Upper lobe of left lung (tissue), 6 donors: ENCODE measurements at regions not wholly inside any gene's neighbourhood (a gene's known extent, or its start where the extent isn't known, plus 50 kb on each side); places are given as distances from the start of the nearest gene placed in this dataset.

Source experiments
- ATAC-seq, 2 donors: fragments of 200-7000 bp; cut with Tn5 transposase; one replicate each; pipeline ENCODE4 v1.9.1; 2022; ENCODE audit warnings: mild to moderate bottlenecking in 2 of 2, moderate library complexity in 2 of 2; ENCODE audit not compliant: low FRiP score in 2 of 2
- DNase-seq, 2 donors: peaks; one replicate each; pipeline ENCODE4 v3.0.0-alpha.2; 2019 to 2020
- H3K27ac ChIP-seq, 4 donors: fragments of 200-600 bp; sonication (generic); one replicate each; pipeline ENCODE4 v1.5.1; 2016 to 2019
- H3K27me3 ChIP-seq, 4 donors: fragments of 200-600 bp; sonication (generic); one replicate each; pipeline ENCODE4 v1.5.1; 2017 to 2019
- H3K36me3 ChIP-seq, 4 donors: fragments of 200-600 bp; sonication (generic); one replicate each; pipeline ENCODE4 v1.5.1; 2016 to 2019
- H3K4me1 ChIP-seq, 4 donors: fragments of 200-600 bp; sonication (generic); one replicate each; pipeline ENCODE4 v1.5.1; 2018 to 2019
- H3K4me3 ChIP-seq, 4 donors: fragments of 200-600 bp; sonication (generic); one replicate each; pipeline ENCODE4 v1.5.1; 2017 to 2019; ENCODE audit warnings: mild to moderate bottlenecking in 2 of 4, moderate library complexity in 1 of 4
- H3K9me3 ChIP-seq, 4 donors: fragments of 200-600 bp; sonication (generic); one replicate each; pipeline ENCODE4 v1.5.1; 2018 to 2019
- EP300 ChIP-seq, 4 donors: sonication (generic); formaldehyde crosslinking; IDR thresholded peaks; one replicate each; pipeline ENCODE4 v1.5.1; 2017; ENCODE audit warnings: antibody characterized with exemption in 4 of 4, control low read depth in 2 of 4
- POLR2A ChIP-seq, 4 donors: fragments of 450-650 bp; IDR thresholded peaks; one replicate each; pipeline ENCODE4 v1.5.1; 2016 to 2017; ENCODE audit warnings: antibody characterized with exemption in 4 of 4, mild to moderate bottlenecking in 2 of 4
- POLR2AphosphoS5 ChIP-seq, 2 donors: sonication (generic); formaldehyde crosslinking; IDR thresholded peaks; one replicate each; pipeline ENCODE4 v1.5.1; 2017; ENCODE audit warnings: antibody characterized with exemption in 2 of 2
- WGBS, 2 donors: methylation state at CpG; one replicate each; pipeline ENCODE4 v1.1.5; 2017 to 2018; 5-methylcytosine and 5-hydroxymethylcytosine counted together
- TF ChIP-seq, protein P1 (sequence below), 6 experiments: fragments of 450-650 bp in 4 of 6; fragments of 200-600 bp in 2 of 6; sonication (generic) in 2 of 6; IDR thresholded peaks; one replicate each; pipeline ENCODE4 v1.5.1; 2016 to 2019; ENCODE audit warnings: antibody characterized with exemption in 6 of 6
- donor health status: DM: no; HTN: no; CAD: no; lungs with moderate emphysema.
- donor health status: DM: no; HTN: yes; CAD: no; lungs with severe emphysema.

DNA sequence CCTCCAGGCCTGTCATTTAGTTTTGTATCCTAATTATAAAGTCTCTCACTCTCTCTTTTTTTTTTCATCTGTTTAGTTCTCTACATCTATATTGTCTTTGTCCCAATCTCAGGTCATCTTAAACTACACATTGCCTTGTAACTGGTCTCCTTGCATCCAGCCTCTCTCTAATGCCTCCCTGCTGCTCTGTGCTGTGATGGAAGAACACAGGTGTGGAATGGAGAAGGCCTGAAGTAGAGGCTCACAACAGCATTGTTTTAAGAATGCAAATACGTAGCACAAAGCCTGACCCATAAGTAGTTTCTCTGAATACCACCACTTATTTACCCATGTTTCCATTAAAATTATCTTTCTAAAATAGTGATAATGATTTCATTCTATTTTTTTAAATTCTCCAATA, 108.8 kb upstream of the FRY start:
- ATAC-seq (no peak), DNase-seq (no peak)
- Histone ChIP-seq H3K4me3 (no peak overlapping the region), H3K36me3 (no peaks in the 10 kb centered on the region), H3K9me3 (no peaks in the 10 kb centered on the region), H3K27ac (no peak overlapping the region), H3K27me3 (no peaks in the 10 kb centered on the region), H3K4me1 (peaks cover 4 to 9% (median 5%) of the 10 kb centered on the region in 4 donors)
- TF ChIP-seq POLR2AphosphoS5 (IDR thresholded peaks at IDR 0.05) (no peak), EP300 (IDR thresholded peaks at IDR 0.05) (no peak), POLR2A (IDR thresholded peaks at IDR 0.05) (no peak)
- TF ChIP-seq, protein P1, sequence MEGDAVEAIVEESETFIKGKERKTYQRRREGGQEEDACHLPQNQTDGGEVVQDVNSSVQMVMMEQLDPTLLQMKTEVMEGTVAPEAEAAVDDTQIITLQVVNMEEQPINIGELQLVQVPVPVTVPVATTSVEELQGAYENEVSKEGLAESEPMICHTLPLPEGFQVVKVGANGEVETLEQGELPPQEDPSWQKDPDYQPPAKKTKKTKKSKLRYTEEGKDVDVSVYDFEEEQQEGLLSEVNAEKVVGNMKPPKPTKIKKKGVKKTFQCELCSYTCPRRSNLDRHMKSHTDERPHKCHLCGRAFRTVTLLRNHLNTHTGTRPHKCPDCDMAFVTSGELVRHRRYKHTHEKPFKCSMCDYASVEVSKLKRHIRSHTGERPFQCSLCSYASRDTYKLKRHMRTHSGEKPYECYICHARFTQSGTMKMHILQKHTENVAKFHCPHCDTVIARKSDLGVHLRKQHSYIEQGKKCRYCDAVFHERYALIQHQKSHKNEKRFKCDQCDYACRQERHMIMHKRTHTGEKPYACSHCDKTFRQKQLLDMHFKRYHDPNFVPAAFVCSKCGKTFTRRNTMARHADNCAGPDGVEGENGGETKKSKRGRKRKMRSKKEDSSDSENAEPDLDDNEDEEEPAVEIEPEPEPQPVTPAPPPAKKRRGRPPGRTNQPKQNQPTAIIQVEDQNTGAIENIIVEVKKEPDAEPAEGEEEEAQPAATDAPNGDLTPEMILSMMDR (IDR thresholded peaks at IDR 0.05): no peak
- WGBS, 2 donors: 96 to 97% methylated on average over 1 of the region's 1 CpG

DNA sequence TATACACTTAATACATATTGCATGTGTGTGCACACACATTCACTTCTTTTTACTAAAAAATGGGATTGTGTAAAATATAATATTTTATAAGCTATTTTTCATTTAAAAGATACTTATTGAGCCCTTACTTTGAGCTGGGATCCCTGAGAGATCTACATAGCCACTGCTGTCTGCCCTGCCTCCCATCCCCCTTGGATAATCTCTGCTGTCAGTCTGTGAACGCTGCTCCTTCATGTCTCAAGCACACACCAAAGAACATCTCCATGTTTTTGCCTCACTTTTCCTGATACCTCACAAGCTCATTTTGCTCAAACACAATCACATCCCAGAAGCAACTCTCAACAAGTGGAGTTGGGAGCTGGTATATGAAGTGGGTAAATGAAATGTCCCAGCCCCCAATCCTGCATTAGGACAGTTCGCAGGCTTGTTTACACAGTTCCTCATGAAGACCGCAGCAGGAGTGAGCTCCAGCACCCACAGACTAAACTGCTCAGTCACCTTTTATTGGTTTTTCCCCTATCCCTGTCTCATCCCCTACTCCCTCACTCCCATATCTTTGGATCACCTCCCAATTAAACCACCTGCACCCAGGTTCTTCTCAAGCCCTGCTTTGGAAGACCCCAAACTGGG, 108.3 kb upstream of the FRY start:
- H3K36me3 ChIP-seq: no peaks in the 10 kb centered on the region
- no peaks in the 10 kb centered on the region for H3K9me3 ChIP-seq
- H3K4me3 ChIP-seq: no peak overlapping the region
- no peaks in the 10 kb centered on the region for H3K27me3 ChIP-seq
- 70 to 79% methylated on average over 3 of the region's 3 CpGs for WGBS, 2 donors
- peaks cover 6 to 12% (median 6%) of the 10 kb centered on the region in 4 donors for H3K4me1 ChIP-seq
- DNase-seq (no peak), ATAC-seq (no peak)
- TF ChIP-seq, protein P1 (IDR thresholded peaks at IDR 0.05): no peak
- no peak for TF ChIP-seq POLR2A (IDR thresholded peaks at IDR 0.05)
- TF ChIP-seq EP300 (IDR thresholded peaks at IDR 0.05): no peak
- TF ChIP-seq POLR2AphosphoS5 (IDR thresholded peaks at IDR 0.05): no peak
- no peak overlapping the region for H3K27ac ChIP-seq

DNA sequence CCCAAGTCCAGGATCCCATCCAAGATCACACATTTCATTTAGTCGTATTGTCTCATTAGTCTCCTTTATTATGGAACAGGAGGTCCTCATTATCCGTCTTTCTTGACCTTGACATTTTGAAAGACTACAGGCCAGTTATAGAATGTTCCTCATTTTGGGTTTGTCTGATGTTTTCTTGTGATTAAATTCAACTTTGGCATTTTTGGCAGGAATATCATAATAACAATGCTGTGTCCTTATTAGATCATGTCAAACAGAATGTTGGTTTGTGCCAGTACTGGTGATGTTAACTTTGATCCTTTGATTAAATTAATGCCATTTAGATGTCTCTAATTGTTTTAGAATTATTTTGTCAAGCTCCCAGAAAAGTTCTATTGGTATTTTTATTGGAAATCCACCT, 106.5 kb upstream of the FRY start:
- no peak overlapping the region for H3K27ac ChIP-seq
- 65 to 77% methylated on average over 2 of the region's 2 CpGs for WGBS, 2 donors
- no peak for ATAC-seq

DNA sequence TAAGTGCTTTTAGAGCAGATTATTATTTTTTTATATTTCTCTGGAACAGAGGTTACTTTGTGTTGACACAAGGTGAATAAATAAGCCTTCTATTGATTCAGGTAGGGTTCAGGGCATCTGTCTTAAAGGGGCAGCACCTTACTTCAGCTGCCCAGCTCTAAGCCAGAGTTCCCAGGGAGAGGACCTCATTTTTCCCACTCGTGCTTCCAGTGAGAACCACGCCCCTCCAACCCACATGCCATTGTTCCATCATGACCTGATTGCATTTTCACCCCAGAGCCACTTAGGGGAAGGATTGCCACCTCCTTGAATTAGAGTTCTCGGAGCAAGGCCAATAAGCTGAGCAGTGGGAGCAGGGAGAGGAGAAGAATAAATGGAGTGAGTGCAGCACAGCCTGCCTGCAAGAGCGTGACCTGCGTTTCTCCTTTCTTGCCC, 104.3 kb upstream of the FRY start:
- DNase-seq (peak in 1 of 2 donors; percentile 38), ATAC-seq (no peak)
- WGBS, 2 donors: 56% methylated on average over 5 of the region's 5 CpGs
- Histone ChIP-seq H3K9me3 (no peaks in the 10 kb centered on the region), H3K4me1 (peaks cover 6 to 12% (median 6%) of the 10 kb centered on the region in 4 donors), H3K27ac (no peak overlapping the region), H3K4me3 (no peak overlapping the region), H3K27me3 (no peaks in the 10 kb centered on the region), H3K36me3 (no peaks in the 10 kb centered on the region)
- TF ChIP-seq POLR2AphosphoS5 (IDR thresholded peaks at IDR 0.05) (no peak), POLR2A (IDR thresholded peaks at IDR 0.05) (no peak), EP300 (IDR thresholded peaks at IDR 0.05) (no peak)
- TF ChIP-seq, protein P1 (IDR thresholded peaks at IDR 0.05): no peak

More for the DNA sequence above, 106.5 kb upstream of the FRY start:
- Histone ChIP-seq H3K9me3 (no peaks in the 10 kb centered on the region), H3K4me1 (peaks cover 6 to 12% (median 6%) of the 10 kb centered on the region in 4 donors), H3K27me3 (no peaks in the 10 kb centered on the region), H3K36me3 (no peaks in the 10 kb centered on the region), H3K4me3 (no peak overlapping the region)
- no peak for DNase-seq
- TF ChIP-seq POLR2AphosphoS5 (IDR thresholded peaks at IDR 0.05) (no peak), EP300 (IDR thresholded peaks at IDR 0.05) (no peak), POLR2A (IDR thresholded peaks at IDR 0.05) (no peak)
- TF ChIP-seq, protein P1 (IDR thresholded peaks at IDR 0.05): no peak
